DND-41 (cell line): ENCODE measurements at regions not wholly inside any gene's neighbourhood (a gene's known extent, or its start where the extent isn't known, plus 50 kb on each side); places are given as distances from the start of the nearest gene placed in this dataset.

ENCODE experiments used
- ATAC-seq: fragments of 200-7000 bp; cut with Tn5 transposase; 3 replicates; pipeline ENCODE4 v1.9.1; 2021; ENCODE audit warnings: low read depth; ENCODE audit not compliant: insufficient read depth
- DNase-seq: peaks from one replicate; pipeline ENCODE4 v3.0.0-alpha.2; 2020
- H2AFZ ChIP-seq: 2 replicates; pipeline ENCODE4 v1.6.0; 2012; ENCODE audit warnings: low read depth, low read length
- H3K27ac ChIP-seq: 2 replicates; pipeline ENCODE4 v1.5.1; 2012; ENCODE audit warnings: low read length, inconsistent platforms
- H3K27me3 ChIP-seq: fragments of 200-600 bp; sonication (generic); 2 replicates; pipeline ENCODE4 v1.6.0; 2012; ENCODE audit warnings: low read length, mild to moderate bottlenecking, inconsistent platforms; ENCODE audit not compliant: insufficient read depth, poor library complexity
- H3K36me3 ChIP-seq: 2 replicates; pipeline ENCODE4 v1.5.1; 2012; ENCODE audit warnings: low read length, inconsistent platforms; ENCODE audit not compliant: insufficient read depth
- H3K4me1 ChIP-seq: 2 replicates; pipeline ENCODE4 v1.5.1; 2012; ENCODE audit warnings: mild to moderate bottlenecking, low read length; ENCODE audit not compliant: insufficient read depth
- H3K4me2 ChIP-seq: 2 replicates; pipeline ENCODE4 v1.6.0; 2012; ENCODE audit warnings: mild to moderate bottlenecking, moderate library complexity, low read length, inconsistent platforms; ENCODE audit not compliant: insufficient read depth
- H3K4me3 ChIP-seq, 2 experiments: fragments of 200-600 bp in 1 of 2; shearing (Covaris generic) in 1 of 2; 2 replicates each; pipeline ENCODE4 v1.5.1; 2012 to 2016; ENCODE audit warnings: inconsistent platforms in 2 of 2, low read length in 2 of 2, mild to moderate bottlenecking in 2 of 2, low read depth in 1 of 2, moderate library complexity in 1 of 2
- H3K79me2 ChIP-seq: 2 replicates; pipeline ENCODE4 v1.6.0; 2012; ENCODE audit warnings: low read length, inconsistent platforms; ENCODE audit not compliant: insufficient read depth
- H3K9ac ChIP-seq: 2 replicates; pipeline ENCODE4 v1.6.0; 2012; ENCODE audit warnings: low read depth, mild to moderate bottlenecking, inconsistent platforms, low read length, moderate library complexity
- H3K9me3 ChIP-seq: 2 replicates; pipeline ENCODE4 v1.5.1; 2012; ENCODE audit warnings: low read length, moderate library complexity, mild to moderate bottlenecking, inconsistent platforms; ENCODE audit not compliant: insufficient read depth, severe bottlenecking
- H4K20me1 ChIP-seq: 2 replicates; pipeline ENCODE4 v1.6.0; 2012; ENCODE audit warnings: low read length; ENCODE audit not compliant: insufficient read depth
- EZH2 ChIP-seq: IDR thresholded peaks from 3 replicates; pipeline ENCODE4 v1.6.1; 2012; ENCODE audit warnings: borderline replicate concordance, low read depth, mild to moderate bottlenecking, moderate library complexity, low read length, inconsistent platforms; ENCODE audit not compliant: severe bottlenecking
- TF ChIP-seq, protein P1 (sequence below): IDR thresholded peaks from 2 replicates; pipeline ENCODE4 v1.5.1; 2012; ENCODE audit warnings: borderline replicate concordance, low read length, moderate library complexity, mild to moderate bottlenecking; ENCODE audit not compliant: poor library complexity, severe bottlenecking; ENCODE audit errors: extremely low read depth

DNA sequence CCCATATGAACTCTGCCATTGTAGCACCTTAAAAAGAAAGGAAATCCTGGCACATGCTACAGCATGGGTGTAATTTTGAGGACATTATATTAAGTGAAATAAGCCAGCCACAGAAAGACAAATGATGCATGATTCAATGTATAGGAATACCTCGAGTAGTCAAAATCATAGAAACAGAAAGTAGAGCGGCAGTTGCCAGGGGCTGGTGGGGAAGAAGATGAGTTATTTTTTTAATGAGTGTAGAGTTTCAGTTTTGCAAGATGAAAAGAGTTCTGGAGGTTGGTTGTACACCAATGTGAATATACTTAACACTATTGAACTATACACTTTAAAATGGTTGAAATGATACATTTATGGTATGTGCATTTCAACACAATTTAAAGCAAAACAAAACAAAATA is 133.0 kb downstream of the ZDHHC21 start:
- no peaks in the 10 kb centered on the region for H4K20me1 ChIP-seq
- no peak overlapping the region for H3K4me2 ChIP-seq
- no peaks in the 10 kb centered on the region for H3K4me1 ChIP-seq
- no peak overlapping the region for H3K9ac ChIP-seq
- no peak overlapping the region for H3K4me3 ChIP-seq
- TF ChIP-seq EZH2 = no peak
- TF ChIP-seq, protein P1, sequence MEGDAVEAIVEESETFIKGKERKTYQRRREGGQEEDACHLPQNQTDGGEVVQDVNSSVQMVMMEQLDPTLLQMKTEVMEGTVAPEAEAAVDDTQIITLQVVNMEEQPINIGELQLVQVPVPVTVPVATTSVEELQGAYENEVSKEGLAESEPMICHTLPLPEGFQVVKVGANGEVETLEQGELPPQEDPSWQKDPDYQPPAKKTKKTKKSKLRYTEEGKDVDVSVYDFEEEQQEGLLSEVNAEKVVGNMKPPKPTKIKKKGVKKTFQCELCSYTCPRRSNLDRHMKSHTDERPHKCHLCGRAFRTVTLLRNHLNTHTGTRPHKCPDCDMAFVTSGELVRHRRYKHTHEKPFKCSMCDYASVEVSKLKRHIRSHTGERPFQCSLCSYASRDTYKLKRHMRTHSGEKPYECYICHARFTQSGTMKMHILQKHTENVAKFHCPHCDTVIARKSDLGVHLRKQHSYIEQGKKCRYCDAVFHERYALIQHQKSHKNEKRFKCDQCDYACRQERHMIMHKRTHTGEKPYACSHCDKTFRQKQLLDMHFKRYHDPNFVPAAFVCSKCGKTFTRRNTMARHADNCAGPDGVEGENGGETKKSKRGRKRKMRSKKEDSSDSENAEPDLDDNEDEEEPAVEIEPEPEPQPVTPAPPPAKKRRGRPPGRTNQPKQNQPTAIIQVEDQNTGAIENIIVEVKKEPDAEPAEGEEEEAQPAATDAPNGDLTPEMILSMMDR = no peak
- no peak for DNase-seq
- H3K9me3 ChIP-seq = no peaks in the 10 kb centered on the region
- no peaks in the 10 kb centered on the region for H3K36me3 ChIP-seq
- no peak for ATAC-seq
- H3K79me2 ChIP-seq = no peaks in the 10 kb centered on the region
- no peaks in the 10 kb centered on the region for H3K27me3 ChIP-seq
- H3K27ac ChIP-seq = no peak overlapping the region
- H2AFZ ChIP-seq = no peak overlapping the region

DNA sequence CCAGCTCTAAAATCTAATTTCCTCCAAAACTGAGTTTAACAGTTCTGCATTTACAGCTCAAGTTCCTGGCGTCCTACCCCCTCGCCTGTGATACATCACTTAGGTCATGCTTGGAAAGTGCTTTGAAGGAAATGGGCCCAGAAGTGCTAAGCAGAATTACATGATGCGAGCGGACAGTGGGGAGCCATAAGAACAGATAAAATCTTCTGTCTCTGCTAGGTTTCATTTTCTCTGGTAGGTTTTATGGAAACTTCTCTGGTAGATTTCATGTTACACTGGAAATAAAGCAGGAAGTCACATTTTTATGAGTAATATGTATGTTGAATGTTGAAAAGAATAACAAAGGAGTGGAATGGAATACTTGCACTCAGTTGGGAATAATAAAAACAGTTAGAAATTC is 138.3 kb downstream of the ZDHHC21 start:
- no peak overlapping the region for H3K27ac ChIP-seq
- H3K27me3 ChIP-seq = no peaks in the 10 kb centered on the region
- no peak overlapping the region for H3K4me2 ChIP-seq
- no peaks in the 10 kb centered on the region for H3K4me1 ChIP-seq
- DNase-seq (no peak), ATAC-seq (no peak)
- no peak for TF ChIP-seq EZH2
- TF ChIP-seq, protein P1 = no peak
- H2AFZ ChIP-seq = no peak overlapping the region
- no peaks in the 10 kb centered on the region for H4K20me1 ChIP-seq
- H3K36me3 ChIP-seq = no peaks in the 10 kb centered on the region
- no peak overlapping the region for H3K4me3 ChIP-seq
- no peak overlapping the region for H3K9ac ChIP-seq
- H3K9me3 ChIP-seq = no peaks in the 10 kb centered on the region
- no peaks in the 10 kb centered on the region for H3K79me2 ChIP-seq

DNA sequence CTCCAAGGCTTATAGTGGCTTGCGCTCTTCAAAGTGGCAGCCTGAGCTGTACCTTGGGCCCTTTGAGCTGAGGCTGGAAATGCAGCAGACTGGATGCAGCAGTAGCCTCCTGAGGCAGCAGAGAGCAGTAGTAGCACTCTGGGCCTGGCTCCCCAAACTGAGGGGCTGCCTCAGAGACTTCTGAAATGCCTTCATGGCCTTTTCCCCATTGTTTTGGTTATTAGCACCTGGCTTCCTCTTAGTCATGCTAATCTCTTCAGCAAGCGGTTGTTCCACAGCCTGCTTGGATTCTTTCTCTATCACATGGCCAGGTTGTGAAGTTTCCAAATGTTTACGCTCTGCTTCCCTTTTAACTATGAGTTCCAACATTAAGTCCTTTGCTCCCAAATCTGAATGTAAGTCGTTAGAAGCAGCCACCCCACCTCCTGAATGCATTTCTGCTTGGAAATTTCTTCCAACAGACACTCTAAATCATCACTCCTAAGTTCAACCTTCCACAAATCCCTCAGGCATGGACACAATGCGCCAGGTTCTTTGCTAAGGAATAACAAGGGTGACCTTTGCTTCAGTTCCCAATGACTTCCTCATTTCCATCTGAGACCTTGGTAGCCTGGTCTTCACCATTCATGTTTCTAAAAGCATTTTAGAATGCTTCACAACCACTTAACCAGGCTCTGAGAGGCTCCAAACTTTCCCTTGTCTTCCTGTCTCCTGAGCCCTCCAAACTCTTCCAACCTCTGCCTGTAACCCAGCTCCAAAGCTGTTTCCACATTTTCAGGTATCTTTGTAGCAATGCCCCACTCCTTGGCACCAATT is 145.8 kb downstream of the ZDHHC21 start:
- Histone ChIP-seq H3K27ac (no peak overlapping the region), H3K4me2 (no peak overlapping the region), H4K20me1 (no peaks in the 10 kb centered on the region), H3K4me1 (no peaks in the 10 kb centered on the region), H3K9ac (no peak overlapping the region), H3K27me3 (no peaks in the 10 kb centered on the region), H3K36me3 (no peaks in the 10 kb centered on the region), H2AFZ (no peak overlapping the region), H3K9me3 (no peaks in the 10 kb centered on the region), H3K4me3 (no peak overlapping the region), H3K79me2 (no peaks in the 10 kb centered on the region)
- ATAC-seq (no peak), DNase-seq (no peak)
- TF ChIP-seq, protein P1 = no peak
- no peak for TF ChIP-seq EZH2
